GM12874 (cell line): ENCODE measurements at regions not wholly inside any gene's neighbourhood (a gene's known extent, or its start where the extent isn't known, plus 50 kb on each side); places are given as distances from the start of the nearest gene placed in this dataset.

Source experiments
- CTCF ChIP-seq: IDR thresholded peaks from 2 replicates; pipeline ENCODE4 v1.5.1; 2011; ENCODE audit warnings: low read depth, mild to moderate bottlenecking, control low read depth, low read length, moderate library complexity; ENCODE audit not compliant: insufficient read depth

GRCh38 chr21:28344985-28345384, 647.7 kb downstream of the LTN1 start:
- TF ChIP-seq CTCF = no peak

GRCh38 chr21:28342212-28342810, 650.4 kb downstream of the LTN1 start:
- TF ChIP-seq CTCF = no peak

- TF ChIP-seq CTCF = no peak
Observed at GRCh38 chr21:28339403-28339802, 653.3 kb downstream of the LTN1 start.

- no peak for TF ChIP-seq CTCF
Observed at GRCh38 chr21:28338701-28339305, 653.9 kb downstream of the LTN1 start.

- TF ChIP-seq CTCF = no peak
Observed at GRCh38 chr21:28337315-28337714, 655.4 kb downstream of the LTN1 start.

GRCh38 chr21:28336314-28336713, 656.4 kb downstream of the LTN1 start:
- TF ChIP-seq CTCF = no peak

- no peak for TF ChIP-seq CTCF
Observed at GRCh38 chr21:28334407-28334806, 658.3 kb downstream of the LTN1 start.
